ENCODE measurements at regions not wholly inside any gene's neighbourhood (a gene's known extent, or its start where the extent isn't known, plus 50 kb on each side); places are given as distances from the start of the nearest gene placed in this dataset.

- DNase-seq (ENCODE audit: low spot score in 2 of 2) (no peak), ATAC-seq (replicated peaks; ENCODE audit: extremely low read depth, poor library complexity, severe bottlenecking) (no peak)
- Mint-ChIP-seq H3K4me3 (no peak overlapping the region), H3K36me3 (ENCODE audit: insufficient read depth) (no peaks in the 10 kb centered on the region), H3K27ac (ENCODE audit: low read depth) (no peak overlapping the region), H3K9me3 (no peaks in the 10 kb centered on the region), H3K27me3 (peaks cover under 1% of the 10 kb centered on the region), H3K4me1 (no peaks in the 10 kb centered on the region)
These were observed 140.3 kb upstream of the VANGL1 start for GRCh38 chr1:115501476-115501875.

GRCh38 chr1:115499253-115499652, 142.5 kb upstream of the VANGL1 start:
- DNase-seq (ENCODE audit: low spot score in 2 of 2) = no peak

GRCh38 chr1:115496904-115497527, 144.8 kb upstream of the VANGL1 start:
- Mint-ChIP-seq H3K4me3 (no peak overlapping the region), H3K27me3 (no peaks in the 10 kb centered on the region), H3K27ac (ENCODE audit: low read depth) (no peak overlapping the region), H3K9me3 (no peaks in the 10 kb centered on the region), H3K36me3 (ENCODE audit: insufficient read depth) (no peaks in the 10 kb centered on the region), H3K4me1 (no peaks in the 10 kb centered on the region)
- ATAC-seq (replicated peaks; ENCODE audit: extremely low read depth, poor library complexity, severe bottlenecking) (no peak), DNase-seq (ENCODE audit: low spot score in 2 of 2) (no peak)

More at GRCh38 chr1:115499253-115499652, 142.5 kb upstream of the VANGL1 start:
- Mint-ChIP-seq H3K27ac (ENCODE audit: low read depth) (no peak overlapping the region), H3K36me3 (ENCODE audit: insufficient read depth) (no peaks in the 10 kb centered on the region), H3K4me3 (no peak overlapping the region), H3K27me3 (no peaks in the 10 kb centered on the region), H3K9me3 (no peaks in the 10 kb centered on the region), H3K4me1 (no peaks in the 10 kb centered on the region)
- ATAC-seq (replicated peaks; ENCODE audit: extremely low read depth, poor library complexity, severe bottlenecking) = no peak

GRCh38 chr1:115495625-115496024, 146.1 kb upstream of the VANGL1 start:
- no peaks in the 10 kb centered on the region for H3K27me3 Mint-ChIP-seq
- no peaks in the 10 kb centered on the region for H3K4me1 Mint-ChIP-seq
- no peak for DNase-seq (ENCODE audit: low spot score in 2 of 2)
- no peaks in the 10 kb centered on the region for H3K36me3 Mint-ChIP-seq (ENCODE audit: insufficient read depth)
- no peaks in the 10 kb centered on the region for H3K9me3 Mint-ChIP-seq
- no peak overlapping the region for H3K27ac Mint-ChIP-seq (ENCODE audit: low read depth)
- no peak for ATAC-seq (replicated peaks; ENCODE audit: extremely low read depth, poor library complexity, severe bottlenecking)
- H3K4me3 Mint-ChIP-seq = no peak overlapping the region

GRCh38 chr1:115495111-115495510, 146.7 kb upstream of the VANGL1 start:
- Mint-ChIP-seq H3K27me3 (no peaks in the 10 kb centered on the region), H3K9me3 (no peaks in the 10 kb centered on the region), H3K36me3 (ENCODE audit: insufficient read depth) (no peaks in the 10 kb centered on the region), H3K27ac (ENCODE audit: low read depth) (no peak overlapping the region), H3K4me1 (no peaks in the 10 kb centered on the region), H3K4me3 (no peak overlapping the region)
- ATAC-seq (replicated peaks; ENCODE audit: extremely low read depth, poor library complexity, severe bottlenecking) (no peak), DNase-seq (ENCODE audit: low spot score in 2 of 2) (no peak)

- DNase-seq (ENCODE audit: low spot score in 2 of 2) (no peak), ATAC-seq (replicated peaks; ENCODE audit: extremely low read depth, poor library complexity, severe bottlenecking) (no peak)
- no peaks in the 10 kb centered on the region for H3K27me3 Mint-ChIP-seq
- H3K9me3 Mint-ChIP-seq = no peaks in the 10 kb centered on the region
- H3K27ac Mint-ChIP-seq (ENCODE audit: low read depth) = no peak overlapping the region
- H3K4me3 Mint-ChIP-seq = no peak overlapping the region
- H3K4me1 Mint-ChIP-seq = no peaks in the 10 kb centered on the region
- no peaks in the 10 kb centered on the region for H3K36me3 Mint-ChIP-seq (ENCODE audit: insufficient read depth)
These were observed 147.9 kb upstream of the VANGL1 start for GRCh38 chr1:115493834-115494233.

GRCh38 chr1:115492880-115493279, 148.9 kb upstream of the VANGL1 start:
- Mint-ChIP-seq H3K27ac (ENCODE audit: low read depth) (no peak overlapping the region), H3K27me3 (no peaks in the 10 kb centered on the region), H3K36me3 (ENCODE audit: insufficient read depth) (no peaks in the 10 kb centered on the region), H3K4me1 (no peaks in the 10 kb centered on the region), H3K9me3 (no peaks in the 10 kb centered on the region), H3K4me3 (no peak overlapping the region)
- DNase-seq (ENCODE audit: low spot score in 2 of 2) (no peak), ATAC-seq (replicated peaks; ENCODE audit: extremely low read depth, poor library complexity, severe bottlenecking) (no peak)

- no peaks in the 10 kb centered on the region for H3K4me1 Mint-ChIP-seq
- no peaks in the 10 kb centered on the region for H3K36me3 Mint-ChIP-seq (ENCODE audit: insufficient read depth)
- H3K27ac Mint-ChIP-seq (ENCODE audit: low read depth) = no peak overlapping the region
- no peak for DNase-seq (ENCODE audit: low spot score in 2 of 2)
- no peaks in the 10 kb centered on the region for H3K9me3 Mint-ChIP-seq
- ATAC-seq (replicated peaks; ENCODE audit: extremely low read depth, poor library complexity, severe bottlenecking) = no peak
- no peak overlapping the region for H3K4me3 Mint-ChIP-seq
- H3K27me3 Mint-ChIP-seq = no peaks in the 10 kb centered on the region
These were observed 149.7 kb upstream of the VANGL1 start for GRCh38 chr1:115492019-115492595.

- ATAC-seq (replicated peaks; ENCODE audit: extremely low read depth, poor library complexity, severe bottlenecking) (no peak), DNase-seq (ENCODE audit: low spot score in 2 of 2) (no peak)
- Mint-ChIP-seq H3K27ac (ENCODE audit: low read depth) (no peak overlapping the region), H3K36me3 (ENCODE audit: insufficient read depth) (no peaks in the 10 kb centered on the region), H3K4me3 (no peak overlapping the region), H3K27me3 (no peaks in the 10 kb centered on the region), H3K9me3 (no peaks in the 10 kb centered on the region), H3K4me1 (no peaks in the 10 kb centered on the region)
These were observed 150.3 kb upstream of the VANGL1 start for GRCh38 chr1:115491298-115492018.

GRCh38 chr1:115479055-115479482, 141.0 kb upstream of the NGF start:
- DNase-seq (ENCODE audit: low spot score in 2 of 2) (no peak), ATAC-seq (replicated peaks; ENCODE audit: extremely low read depth, poor library complexity, severe bottlenecking) (no peak)
- H3K36me3 Mint-ChIP-seq (ENCODE audit: insufficient read depth) = no peaks in the 10 kb centered on the region
- no peak overlapping the region for H3K27ac Mint-ChIP-seq (ENCODE audit: low read depth)
- no peaks in the 10 kb centered on the region for H3K4me1 Mint-ChIP-seq
- peaks cover 57% of the 10 kb centered on the region for H3K27me3 Mint-ChIP-seq
- no peak overlapping the region for H3K4me3 Mint-ChIP-seq
- H3K9me3 Mint-ChIP-seq = no peaks in the 10 kb centered on the region

- Mint-ChIP-seq H3K9me3 (no peaks in the 10 kb centered on the region), H3K36me3 (ENCODE audit: insufficient read depth) (no peaks in the 10 kb centered on the region)
These were observed 139.0 kb upstream of the NGF start for GRCh38 chr1:115477071-115477470.

GRCh38 chr1:115476616-115477015, 138.6 kb upstream of the NGF start:
- H3K27me3 Mint-ChIP-seq = peaks cover 65% of the 10 kb centered on the region
- no peaks in the 10 kb centered on the region for H3K9me3 Mint-ChIP-seq
- no peak overlapping the region for H3K4me3 Mint-ChIP-seq
- ATAC-seq (replicated peaks; ENCODE audit: extremely low read depth, poor library complexity, severe bottlenecking) = no peak
- no peak overlapping the region for H3K27ac Mint-ChIP-seq (ENCODE audit: low read depth)
- no peaks in the 10 kb centered on the region for H3K36me3 Mint-ChIP-seq (ENCODE audit: insufficient read depth)
- no peaks in the 10 kb centered on the region for H3K4me1 Mint-ChIP-seq
- no peak for DNase-seq (ENCODE audit: low spot score in 2 of 2)

More at GRCh38 chr1:115477071-115477470, 139.0 kb upstream of the NGF start:
- Mint-ChIP-seq H3K4me1 (no peaks in the 10 kb centered on the region), H3K27me3 (peaks cover 65% of the 10 kb centered on the region), H3K4me3 (no peak overlapping the region), H3K27ac (ENCODE audit: low read depth) (no peak overlapping the region)
- no peak for ATAC-seq (replicated peaks; ENCODE audit: extremely low read depth, poor library complexity, severe bottlenecking)
- DNase-seq (ENCODE audit: low spot score in 2 of 2) = no peak

- no peaks in the 10 kb centered on the region for H3K9me3 Mint-ChIP-seq
- H3K27me3 Mint-ChIP-seq = peaks cover 61% of the 10 kb centered on the region
- H3K27ac Mint-ChIP-seq (ENCODE audit: low read depth) = no peak overlapping the region
- no peak for ATAC-seq (replicated peaks; ENCODE audit: extremely low read depth, poor library complexity, severe bottlenecking)
- no peak for DNase-seq (ENCODE audit: low spot score in 2 of 2)
- H3K4me3 Mint-ChIP-seq = no peak overlapping the region
- H3K4me1 Mint-ChIP-seq = no peaks in the 10 kb centered on the region
- no peaks in the 10 kb centered on the region for H3K36me3 Mint-ChIP-seq (ENCODE audit: insufficient read depth)
These were observed 137.9 kb upstream of the NGF start for GRCh38 chr1:115475901-115476300.

Measured in central memory CD8-positive, alpha-beta T cell (primary cell).